CD8-positive, alpha-beta memory T cell (primary cell): ENCODE measurements at regions not wholly inside any gene's neighbourhood (a gene's known extent, or its start where the extent isn't known, plus 50 kb on each side); places are given as distances from the start of the nearest gene placed in this dataset.
A peak's percentile ranks its signal among the peaks of the same experiment; 100 is the strongest.

Source experiments
- CTCF ChIA-PET: fragments of 350-600 bp; sonication (Branson Sonifier 250); formaldehyde crosslinking; loops from one replicate; lab custom pipeline; 2021; ENCODE audit warnings: antibody characterized with exemption; lab: Charles Lee
- POLR2A ChIA-PET: fragments of 350-600 bp; sonication (Branson Sonifier 250); formaldehyde crosslinking; loops from one replicate; lab custom pipeline; 2021; ENCODE audit warnings: antibody characterized with exemption; lab: Charles Lee
- DNase-seq, 5 donors: peaks; one replicate each; pipeline versions ENCODE4 v3.0.0 to v3.0.0-alpha.2; 2020 to 2022; ENCODE audit warnings: mixed read lengths in 1 of 5
- H3K27ac ChIP-seq: one replicate; pipeline ENCODE4 v1.7.0; 2013; ENCODE audit warnings: low read depth, mild to moderate bottlenecking, low read length, moderate library complexity
- H3K27me3 ChIP-seq: 2 replicates; pipeline ENCODE4 v1.7.0; 2013; ENCODE audit warnings: low read length, mild to moderate bottlenecking; ENCODE audit not compliant: insufficient read depth, poor library complexity, severe bottlenecking
- H3K36me3 ChIP-seq: 2 replicates; pipeline ENCODE4 v1.7.0; 2013; ENCODE audit warnings: mild to moderate bottlenecking, low read length, moderate library complexity; ENCODE audit not compliant: insufficient read depth
- H3K4me1 ChIP-seq: 2 replicates; pipeline ENCODE4 v1.7.0; 2013; ENCODE audit warnings: mild to moderate bottlenecking, low read length, moderate library complexity; ENCODE audit not compliant: insufficient read depth
- H3K4me3 ChIP-seq: 2 replicates; pipeline ENCODE4 v1.7.0; 2013; ENCODE audit warnings: mild to moderate bottlenecking, low read length
- H3K9me3 ChIP-seq: 2 replicates; pipeline ENCODE4 v1.7.0; 2013; ENCODE audit warnings: mild to moderate bottlenecking, low read length
- H3K27ac Mint-ChIP-seq, 8 donors: one replicate each; pipeline ENCODE4 v1.8.0; 2020 to 2021; ENCODE audit warnings: mixed read lengths in 8 of 8, mild to moderate bottlenecking in 6 of 8, inconsistent platforms in 3 of 8, moderate library complexity in 3 of 8
- H3K27me3 Mint-ChIP-seq, 2 donors: one replicate each; pipeline ENCODE4 v1.8.0; 2020 to 2021; ENCODE audit warnings: mixed read lengths in 2 of 2, mild to moderate bottlenecking in 1 of 2, moderate library complexity in 1 of 2
- H3K36me3 Mint-ChIP-seq, 3 donors: one replicate each; pipeline ENCODE4 v1.8.0; 2020 to 2021; ENCODE audit warnings: mixed read lengths in 3 of 3, inconsistent platforms in 1 of 3, mild to moderate bottlenecking in 1 of 3
- H3K4me1 Mint-ChIP-seq, 3 donors: one replicate each; pipeline ENCODE4 v1.8.0; 2020 to 2021; ENCODE audit warnings: mixed read lengths in 3 of 3, inconsistent platforms in 1 of 3, mild to moderate bottlenecking in 1 of 3
- H3K4me3 Mint-ChIP-seq, 7 donors: one replicate each; pipeline ENCODE4 v1.8.0; 2020 to 2021; ENCODE audit warnings: mixed read lengths in 7 of 7, mild to moderate bottlenecking in 6 of 7, moderate library complexity in 4 of 7, inconsistent platforms in 2 of 7
- H3K9me3 Mint-ChIP-seq, 5 donors: one replicate each; pipeline ENCODE4 v1.8.0; 2020 to 2022; ENCODE audit warnings: mixed read lengths in 5 of 5, mild to moderate bottlenecking in 3 of 5, moderate library complexity in 2 of 5, inconsistent platforms in 1 of 5

DNA sequence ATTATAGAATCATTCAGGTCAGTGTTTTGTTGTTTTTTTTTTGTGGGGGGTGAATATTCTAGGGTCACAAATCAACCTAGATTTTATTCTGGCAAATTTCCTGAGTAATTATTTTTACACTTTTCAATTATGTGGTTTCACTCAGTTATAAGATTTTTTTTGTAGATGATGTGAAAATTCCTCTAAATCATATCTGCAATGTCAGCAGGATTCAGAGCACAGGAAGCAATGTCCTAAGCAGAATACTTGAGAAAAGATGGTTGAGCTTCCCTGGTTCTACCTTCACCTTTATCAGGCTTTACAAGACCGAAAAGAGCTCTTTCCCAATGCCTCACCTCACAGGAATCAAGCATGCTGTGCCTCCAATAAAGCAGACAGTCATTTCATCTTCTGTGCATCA is 124.3 kb downstream of the SLC41A2 start:
- Histone ChIP-seq H3K4me3 (no peak overlapping the region), H3K9me3 (no peaks in the 10 kb centered on the region), H3K27ac (no peak overlapping the region), H3K4me1 (no peaks in the 10 kb centered on the region), H3K36me3 (no peaks in the 10 kb centered on the region), H3K27me3 (no peaks in the 10 kb centered on the region)
- CTCF ChIA-PET: interaction anchor here (1.2 kb wide), 1 partner anchor 475 kb away, joined by 3 read pairs; no protein-coding TSS in a partner anchor
- Mint-ChIP-seq H3K4me3 (no peak overlapping the region), H3K27ac (no peak overlapping the region), H3K27me3 (peaks cover 0 to 3% of the 10 kb centered on the region in 2 donors), H3K36me3 (peaks cover 0 to 3% (median 0%) of the 10 kb centered on the region in 3 donors), H3K4me1 (no peaks in the 10 kb centered on the region), H3K9me3 (peaks cover 0 to 3% (median 0%) of the 10 kb centered on the region in 5 donors)
- POLR2A ChIA-PET: no interaction called here
- no peak for DNase-seq

DNA sequence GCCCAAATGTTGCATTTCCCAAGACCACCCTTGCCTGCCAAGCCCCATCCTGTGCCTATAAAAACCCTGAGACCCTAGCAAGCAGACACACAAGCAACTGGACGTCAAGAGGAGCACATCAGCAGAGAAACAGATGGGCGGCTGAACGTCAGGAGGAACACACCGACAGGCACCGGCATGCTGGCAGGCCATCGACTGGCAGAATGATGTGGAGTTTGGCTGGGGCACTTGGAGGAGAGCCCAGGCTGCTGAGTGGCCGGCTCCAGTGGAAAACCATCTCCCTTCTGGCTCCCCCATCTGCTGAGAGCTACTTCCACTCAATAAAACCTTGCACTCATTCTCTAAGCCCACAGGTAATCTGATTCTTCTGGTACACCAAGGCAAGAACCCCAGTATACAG is 130.1 kb downstream of the SLC41A2 start:
- no peak overlapping the region for H3K27ac Mint-ChIP-seq
- H3K27me3 Mint-ChIP-seq: peaks cover 0 to 1% of the 10 kb centered on the region in 2 donors
- H3K4me1 Mint-ChIP-seq: no peaks in the 10 kb centered on the region
- Histone ChIP-seq H3K9me3 (no peaks in the 10 kb centered on the region), H3K4me3 (no peak overlapping the region), H3K4me1 (no peaks in the 10 kb centered on the region), H3K27me3 (no peaks in the 10 kb centered on the region), H3K27ac (no peak overlapping the region), H3K36me3 (no peaks in the 10 kb centered on the region)
- DNase-seq: no peak
- ChIA-PET POLR2A (no interaction called here), CTCF (interaction anchor here (1.0 kb wide), 1 partner anchor 446 kb away, joined by 3 read pairs; no protein-coding TSS in a partner anchor)
- peaks cover 2 to 18% (median 15%) of the 10 kb centered on the region in 5 donors for H3K9me3 Mint-ChIP-seq
- H3K36me3 Mint-ChIP-seq: peaks cover 0 to 24% (median 0%) of the 10 kb centered on the region in 3 donors
- H3K4me3 Mint-ChIP-seq: no peak overlapping the region

DNA sequence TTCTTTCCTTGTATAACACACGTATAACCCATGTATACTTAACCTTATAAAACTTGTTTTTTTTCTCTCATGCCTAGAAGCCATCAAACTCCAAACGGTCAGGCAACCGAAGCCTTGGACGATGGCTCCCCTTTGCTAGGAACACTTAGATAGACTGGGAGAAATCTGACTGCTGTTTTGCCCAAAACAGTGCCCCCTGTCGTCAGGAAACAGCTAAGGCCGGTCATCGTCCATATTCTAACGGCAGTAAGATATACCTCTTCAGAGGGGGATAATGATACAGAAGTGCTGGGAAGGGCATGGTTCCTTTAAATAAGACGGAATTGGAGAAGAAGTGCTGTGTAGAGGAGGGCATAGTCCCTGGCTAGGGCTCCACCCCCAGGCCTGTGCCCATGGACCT is 130.5 kb downstream of the SLC41A2 start:
- Histone ChIP-seq H3K4me3 (no peak overlapping the region), H3K36me3 (no peaks in the 10 kb centered on the region), H3K27me3 (no peaks in the 10 kb centered on the region), H3K27ac (no peak overlapping the region), H3K9me3 (no peaks in the 10 kb centered on the region), H3K4me1 (no peaks in the 10 kb centered on the region)
- Mint-ChIP-seq H3K9me3 (peaks cover 2 to 18% (median 15%) of the 10 kb centered on the region in 5 donors), H3K4me3 (no peak overlapping the region), H3K36me3 (peaks cover 0 to 24% (median 0%) of the 10 kb centered on the region in 3 donors), H3K4me1 (peaks cover 0 to 3% (median 2%) of the 10 kb centered on the region in 3 donors), H3K27ac (no peak overlapping the region), H3K27me3 (peaks cover 0 to 1% of the 10 kb centered on the region in 2 donors)
- ChIA-PET POLR2A (no interaction called here), CTCF (interaction anchor here (0.6 to 1.0 kb wide), 2 partner anchors 446 to 658 kb away, joined by 3 read pairs; no protein-coding TSS in a partner anchor)
- DNase-seq: no peak

DNA sequence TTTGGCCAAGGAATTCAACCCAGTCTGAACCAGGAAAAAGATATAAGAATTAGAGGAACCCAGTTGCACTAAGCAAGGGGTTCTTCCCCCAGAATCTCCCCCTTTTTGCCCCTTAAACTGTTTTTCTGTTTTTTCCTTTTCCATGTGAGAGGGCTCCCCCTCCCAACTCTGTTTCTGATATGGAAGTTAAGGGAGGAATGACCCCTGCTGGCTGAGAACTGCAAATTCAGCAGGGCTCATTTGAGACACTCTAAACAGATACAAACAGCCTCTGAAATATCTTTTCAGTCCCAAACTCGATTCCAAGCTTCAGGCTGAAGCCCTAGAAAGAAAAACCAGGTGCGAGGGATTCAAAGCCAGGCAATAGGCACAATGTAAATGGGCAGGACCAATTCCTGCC is 132.7 kb downstream of the SLC41A2 start:
- POLR2A ChIA-PET: no interaction called here

DNA sequence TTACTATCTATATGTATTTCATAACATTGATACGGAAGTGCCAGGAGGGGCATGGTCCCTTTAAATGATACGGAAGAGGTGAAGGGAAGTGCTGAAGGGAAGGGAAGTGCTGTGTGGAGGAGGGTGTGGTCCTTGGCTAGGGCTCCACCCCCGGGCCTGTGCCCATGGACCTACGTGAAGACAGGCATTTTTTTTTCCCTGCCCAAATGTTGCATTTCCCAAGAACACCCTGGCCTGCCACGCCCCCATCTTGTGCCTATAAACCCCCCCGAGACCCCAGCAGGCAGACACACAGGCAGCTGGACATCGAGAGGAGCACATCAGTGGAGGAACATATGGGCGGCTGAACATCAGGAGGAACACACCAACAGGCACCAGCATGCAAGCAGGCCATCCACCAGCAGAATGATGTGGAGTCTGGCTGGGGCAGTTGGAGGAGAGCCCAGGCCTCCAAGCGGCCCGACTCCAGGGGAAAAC is 134.1 kb downstream of the SLC41A2 start:
- Histone ChIP-seq H3K4me1 (no peaks in the 10 kb centered on the region), H3K27me3 (no peaks in the 10 kb centered on the region), H3K4me3 (no peak overlapping the region), H3K36me3 (no peaks in the 10 kb centered on the region), H3K27ac (no peak overlapping the region), H3K9me3 (no peaks in the 10 kb centered on the region)
- ChIA-PET POLR2A (interaction anchor here (0.6 kb wide), 1 partner anchor 125 kb away, joined by 3 read pairs; no protein-coding TSS in a partner anchor), CTCF (no interaction called here)
- H3K4me3 Mint-ChIP-seq: no peak overlapping the region
- DNase-seq: no peak
- peaks cover 0 to 1% of the 10 kb centered on the region in 2 donors for H3K27me3 Mint-ChIP-seq
- H3K4me1 Mint-ChIP-seq: peaks cover 0 to 5% (median 4%) of the 10 kb centered on the region in 3 donors
- no peak overlapping the region for H3K27ac Mint-ChIP-seq
- peaks cover 0 to 24% (median 0%) of the 10 kb centered on the region in 3 donors for H3K36me3 Mint-ChIP-seq
- peaks cover 2 to 18% (median 14%) of the 10 kb centered on the region in 5 donors for H3K9me3 Mint-ChIP-seq

More for the DNA sequence above, 132.7 kb downstream of the SLC41A2 start:
- H3K4me3 Mint-ChIP-seq: no peak overlapping the region
- no peaks in the 10 kb centered on the region for H3K4me1 ChIP-seq
- H3K27ac Mint-ChIP-seq: peak overlapping the region in 1 of 8 donors; percentile 49
- CTCF ChIA-PET: no interaction called here
- H3K4me3 ChIP-seq: no peak overlapping the region
- peaks cover 0 to 24% (median 0%) of the 10 kb centered on the region in 3 donors for H3K36me3 Mint-ChIP-seq
- no peak for DNase-seq
- no peaks in the 10 kb centered on the region for H3K27me3 ChIP-seq
- H3K4me1 Mint-ChIP-seq: peaks cover 0 to 5% (median 4%) of the 10 kb centered on the region in 3 donors
- H3K27me3 Mint-ChIP-seq: peaks cover 0 to 1% of the 10 kb centered on the region in 2 donors
- H3K36me3 ChIP-seq: no peaks in the 10 kb centered on the region
- H3K9me3 ChIP-seq: no peaks in the 10 kb centered on the region
- peaks cover 2 to 18% (median 15%) of the 10 kb centered on the region in 5 donors for H3K9me3 Mint-ChIP-seq
- H3K27ac ChIP-seq: no peak overlapping the region

DNA sequence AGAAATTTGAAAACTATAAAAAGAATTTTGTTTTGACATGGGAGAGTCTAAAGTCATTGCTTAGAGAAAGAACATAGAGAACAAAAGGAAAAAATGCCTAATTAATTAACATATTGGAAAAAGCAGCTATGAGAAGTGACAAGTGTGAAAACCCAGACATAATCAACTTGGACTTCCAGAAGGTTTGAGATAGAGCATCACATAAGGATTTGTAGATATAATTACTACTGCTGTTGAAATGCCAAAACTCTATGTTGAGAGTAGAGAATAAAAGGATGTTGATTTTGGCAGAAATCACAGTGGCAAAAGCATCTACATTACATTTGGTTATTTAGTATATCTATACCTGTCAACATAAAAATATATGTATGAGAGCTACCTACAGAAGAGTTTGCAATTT is 135.1 kb downstream of the SLC41A2 start:
- Mint-ChIP-seq H3K9me3 (peaks cover 2 to 18% (median 11%) of the 10 kb centered on the region in 5 donors), H3K4me1 (peaks cover 0 to 5% (median 4%) of the 10 kb centered on the region in 3 donors), H3K4me3 (no peak overlapping the region), H3K27ac (peak overlapping the region in 1 of 8 donors; percentile 2), H3K27me3 (peaks cover 0 to 1% of the 10 kb centered on the region in 2 donors), H3K36me3 (peaks cover 0 to 16% (median 1%) of the 10 kb centered on the region in 3 donors)
- DNase-seq: no peak
- POLR2A ChIA-PET: no interaction called here
- Histone ChIP-seq H3K4me1 (no peaks in the 10 kb centered on the region), H3K36me3 (no peaks in the 10 kb centered on the region), H3K27ac (no peak overlapping the region), H3K27me3 (no peaks in the 10 kb centered on the region), H3K4me3 (no peak overlapping the region), H3K9me3 (no peaks in the 10 kb centered on the region)
- CTCF ChIA-PET: no interaction called here

DNA sequence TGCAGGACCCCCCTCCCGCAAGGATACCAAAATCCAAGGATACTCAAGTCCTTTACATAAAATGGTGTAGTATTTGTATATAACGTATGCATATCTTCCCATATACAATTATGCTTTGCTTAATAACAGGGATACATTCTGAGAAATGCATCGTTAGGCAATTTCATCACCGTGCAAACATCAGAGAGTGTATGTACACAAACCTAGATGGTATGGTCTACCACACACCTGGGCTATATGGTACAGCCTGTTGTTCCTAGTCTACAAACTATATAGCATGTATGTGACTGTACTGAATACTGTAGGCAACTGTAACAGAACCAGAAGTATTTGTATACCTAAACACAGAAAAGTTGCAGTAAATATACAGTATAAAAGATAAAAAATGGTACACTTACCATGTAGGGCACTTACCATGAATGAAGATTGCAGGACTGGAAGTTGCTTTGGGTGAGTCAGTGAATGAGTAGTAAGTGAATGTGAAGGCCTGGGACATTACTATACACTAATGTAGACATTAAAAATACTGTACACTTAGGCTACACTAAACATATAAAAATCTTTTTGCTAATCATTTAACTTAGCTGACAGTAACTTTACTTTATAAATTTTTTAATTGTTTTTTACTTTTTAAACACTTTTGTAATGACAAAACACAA is 141.1 kb downstream of the SLC41A2 start:
- H3K9me3 ChIP-seq: no peaks in the 10 kb centered on the region
- no peak for DNase-seq
- no peak overlapping the region for H3K4me3 Mint-ChIP-seq
- H3K4me1 Mint-ChIP-seq: no peaks in the 10 kb centered on the region
- H3K4me1 ChIP-seq: no peaks in the 10 kb centered on the region
- no peaks in the 10 kb centered on the region for H3K27me3 Mint-ChIP-seq
- no peak overlapping the region for H3K27ac Mint-ChIP-seq
- ChIA-PET CTCF (no interaction called here), POLR2A (no interaction called here)
- H3K27ac ChIP-seq: no peak overlapping the region
- no peak overlapping the region for H3K4me3 ChIP-seq
- H3K36me3 Mint-ChIP-seq: peaks cover 0 to 6% (median 1%) of the 10 kb centered on the region in 3 donors
- no peaks in the 10 kb centered on the region for H3K36me3 ChIP-seq
- no peaks in the 10 kb centered on the region for H3K9me3 Mint-ChIP-seq
- H3K27me3 ChIP-seq: no peaks in the 10 kb centered on the region

DNA sequence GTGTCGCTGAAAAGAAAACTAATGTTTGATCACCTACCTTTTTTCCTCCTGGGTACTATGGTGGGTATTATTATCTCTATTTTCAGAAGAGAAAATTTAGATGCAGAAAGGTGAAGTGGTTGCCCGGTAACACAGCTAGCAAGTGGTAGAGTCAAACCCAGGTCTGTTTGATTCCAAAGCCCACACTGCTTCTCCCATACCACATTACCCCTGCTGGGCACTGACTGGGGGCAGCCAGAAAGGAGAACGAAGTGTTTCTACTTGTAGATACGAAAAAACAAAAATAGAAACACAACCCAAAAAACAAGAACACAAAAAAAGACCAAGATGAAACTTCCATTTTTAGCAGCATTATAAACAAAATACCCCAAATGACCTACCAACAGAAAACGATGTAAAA is 142.2 kb downstream of the SLC41A2 start:
- H3K27me3 ChIP-seq: no peaks in the 10 kb centered on the region
- H3K4me3 ChIP-seq: no peak overlapping the region
- Mint-ChIP-seq H3K4me3 (no peak overlapping the region), H3K36me3 (peaks cover 0 to 6% (median 1%) of the 10 kb centered on the region in 3 donors), H3K4me1 (no peaks in the 10 kb centered on the region), H3K9me3 (no peaks in the 10 kb centered on the region), H3K27me3 (no peaks in the 10 kb centered on the region), H3K27ac (no peak overlapping the region)
- H3K4me1 ChIP-seq: no peaks in the 10 kb centered on the region
- no peak for DNase-seq
- no peaks in the 10 kb centered on the region for H3K36me3 ChIP-seq
- no peak overlapping the region for H3K27ac ChIP-seq
- CTCF ChIA-PET: no interaction called here
- POLR2A ChIA-PET: no interaction called here
- H3K9me3 ChIP-seq: no peaks in the 10 kb centered on the region
